SIG-M5 treated with dmso at 0.1 percent for 504 hours (cell line): ENCODE measurements at regions not wholly inside any gene's neighbourhood (a gene's known extent, or its start where the extent isn't known, plus 50 kb on each side); places are given as distances from the start of the nearest gene placed in this dataset.
"Not testable (repeated sequence)": the region's sequence is repeated elsewhere in the genome, so short reads cannot be mapped to it uniquely, and the experiment has no call there.

Experiments
- DNase-seq: peaks from one replicate; lab custom pipeline; 2025; ENCODE audit not compliant: unreplicated experiment; lab: John Stamatoyannopoulos, UW

GRCh38 chr5:166712447-166713185 lies 1578.8 kb upstream of the WWC1 start:
- no peak for DNase-seq

GRCh38 chr5:166713295-166713694 lies 1578.2 kb upstream of the WWC1 start:
- no peak for DNase-seq

GRCh38 chr5:166716856-166717492 lies 1574.5 kb upstream of the WWC1 start:
- no peak for DNase-seq

GRCh38 chr5:166719991-166720390 lies 1571.5 kb upstream of the WWC1 start:
- DNase-seq: no peak

- no peak for DNase-seq
These were observed 1568.5 kb upstream of the WWC1 start for GRCh38 chr5:166722939-166723338.

GRCh38 chr5:166724284-166724683 lies 1567.2 kb upstream of the WWC1 start:
- DNase-seq: no peak

GRCh38 chr5:166725593-166725992 lies 1565.9 kb upstream of the WWC1 start:
- DNase-seq: no peak

- DNase-seq: no peak
These were observed 1565.0 kb upstream of the WWC1 start for GRCh38 chr5:166726406-166726805.

GRCh38 chr5:166742951-166743350 lies 1548.5 kb upstream of the WWC1 start:
- DNase-seq: not testable (repeated sequence)

- DNase-seq: no peak
These were observed 1544.9 kb upstream of the WWC1 start for GRCh38 chr5:166746506-166746905.

- DNase-seq: no peak
These were observed 1541.1 kb upstream of the WWC1 start for GRCh38 chr5:166750376-166750775.

- no peak for DNase-seq
These were observed 1533.3 kb upstream of the WWC1 start for GRCh38 chr5:166758151-166758550.

GRCh38 chr5:166767858-166768257 lies 1523.6 kb upstream of the WWC1 start:
- no peak for DNase-seq

GRCh38 chr5:166768536-166768935 lies 1522.9 kb upstream of the WWC1 start:
- DNase-seq: no peak

- DNase-seq: no peak
These were observed 1518.7 kb upstream of the WWC1 start for GRCh38 chr5:166772770-166773169.

- no peak for DNase-seq
These were observed 1509.7 kb upstream of the WWC1 start for GRCh38 chr5:166781737-166782136.

GRCh38 chr5:166784545-166785078 lies 1506.8 kb upstream of the WWC1 start:
- no peak for DNase-seq

GRCh38 chr5:166786178-166786577 lies 1505.3 kb upstream of the WWC1 start:
- DNase-seq: no peak

GRCh38 chr5:166786889-166787288 lies 1504.6 kb upstream of the WWC1 start:
- no peak for DNase-seq

GRCh38 chr5:166788050-166788449 lies 1503.4 kb upstream of the WWC1 start:
- no peak for DNase-seq

- no peak for DNase-seq
These were observed 1495.7 kb upstream of the WWC1 start for GRCh38 chr5:166795756-166796155.

- no peak for DNase-seq
These were observed 1488.4 kb upstream of the WWC1 start for GRCh38 chr5:166803058-166803457.
